Adrenal gland (tissue), 9 donors: ENCODE measurements at regions not wholly inside any gene's neighbourhood (a gene's known extent, or its start where the extent isn't known, plus 50 kb on each side); places are given as distances from the start of the nearest gene placed in this dataset.
"Not testable (repeated sequence)": the region's sequence is repeated elsewhere in the genome, so short reads cannot be mapped to it uniquely, and the experiment has no call there.

Experiments used
- DNase-seq, 7 donors: peaks; one replicate each; pipeline ENCODE4 v3.0.0-alpha.2; 2019 to 2020
- H3K27ac ChIP-seq, 5 donors: fragments of 200-600 bp; sonication (generic) in 4 of 5; 1 replicate in 3 of 5; 2 replicates in 2 of 5; pipeline versions ENCODE4 v1.5.1 to v1.8.0; 2016 to 2020; ENCODE audit warnings: mild to moderate bottlenecking in 1 of 5
- H3K27me3 ChIP-seq: fragments of 200-600 bp; 2 replicates; pipeline ENCODE4 v1.8.0; 2021
- H3K36me3 ChIP-seq, 2 donors: fragments of 200-600 bp; replicated peaks in 1 of 2; 1 replicate in 1 of 2; 2 replicates in 1 of 2; pipeline versions ENCODE4 v1.5.1 to v1.8.0; 2018 to 2022
- H3K4me1 ChIP-seq, 2 donors: fragments of 200-600 bp; replicated peaks in 1 of 2; 1 replicate in 1 of 2; 2 replicates in 1 of 2; pipeline versions ENCODE4 v1.5.1 to v1.8.0; 2018 to 2021
- H3K4me3 ChIP-seq, 4 donors: fragments of 200-600 bp; sonication (generic) in 3 of 4; one replicate each; pipeline ENCODE4 v1.5.1; 2016 to 2018
- H3K9me3 ChIP-seq, 3 donors: fragments of 200-600 bp; sonication (generic) in 1 of 3; replicated peaks in 1 of 3; 1 replicate in 2 of 3; 2 replicates in 1 of 3; pipeline versions ENCODE4 v1.5.1 to v1.8.0; 2016 to 2021
- POLR2A ChIP-seq, 2 donors: fragments of 450-650 bp; IDR thresholded peaks; one replicate each; pipeline ENCODE4 v1.6.1; 2017; ENCODE audit warnings: antibody characterized with exemption in 2 of 2, mild to moderate bottlenecking in 2 of 2, moderate library complexity in 1 of 2
- WGBS, 4 donors: extraction: QIAGEN DNeasy Blood & Tissue Kit in 2 of 4; methylation state at CpG; one replicate each; pipeline versions ENCODE4 v1.1.5 to v1.1.7; 2013 to 2017; 5-methylcytosine and 5-hydroxymethylcytosine counted together
- intact Hi-C, 2 donors: fragments of 100-400 bp; cut with DNase I; formaldehyde crosslinking; loops; one replicate each; pipeline versions ENCODE4 v1.14.1 to v1.15.0; 2022 to 2023
- TF ChIP-seq, protein P1 (sequence below), 6 experiments: fragments of 450-650 bp in 4 of 6; fragments of 200-600 bp in 2 of 6; sonication (generic) in 1 of 6; IDR thresholded peaks; 1 replicate in 5 of 6; 2 replicates in 1 of 6; pipeline versions ENCODE4 v1.5.1 to v1.8.0; 2016 to 2021; ENCODE audit warnings: antibody characterized with exemption in 6 of 6, mild to moderate bottlenecking in 2 of 6, moderate library complexity in 1 of 6
- donor health status: healthy with polysubstance abuse.
- donor health status: Bipolar disorder and iron deficiency.
- donor health status: DM: yes; HTN: yes; CAD: no.
- donor health status: DM: no; HTN: no; CAD: no.
- donor health status: DM: no; HTN: no; CAD: no.

DNA sequence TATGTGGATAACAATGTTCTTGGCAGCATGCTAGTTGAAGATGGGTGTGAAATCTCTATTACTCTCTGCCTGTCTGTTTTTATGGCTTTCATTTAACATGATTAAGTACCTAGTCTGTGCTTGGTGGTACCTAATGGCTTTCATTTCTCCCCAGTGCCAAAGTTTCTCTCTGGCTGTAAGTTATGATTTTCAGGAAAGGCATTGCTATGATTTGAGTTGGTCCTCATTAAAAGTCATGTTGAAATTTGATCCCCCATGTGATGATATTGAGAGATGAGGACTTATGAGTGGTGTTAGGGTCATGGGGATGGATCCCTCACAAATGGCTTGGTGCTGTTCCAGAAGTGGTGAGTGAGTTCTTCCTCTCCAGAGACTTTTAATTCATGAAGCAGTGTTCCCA is 162.4 kb upstream of the IL15 start:
- no peak for DNase-seq
- Histone ChIP-seq H3K4me1 (no peaks in the 10 kb centered on the region), H3K27me3 (no peaks in the 10 kb centered on the region), H3K9me3 (no peaks in the 10 kb centered on the region), H3K27ac (no peak overlapping the region), H3K4me3 (no peak overlapping the region), H3K36me3 (no peaks in the 10 kb centered on the region)
- intact Hi-C loops, result no loop called here
- no peak for TF ChIP-seq POLR2A (IDR thresholded peaks at IDR 0.05)
- TF ChIP-seq, protein P1, sequence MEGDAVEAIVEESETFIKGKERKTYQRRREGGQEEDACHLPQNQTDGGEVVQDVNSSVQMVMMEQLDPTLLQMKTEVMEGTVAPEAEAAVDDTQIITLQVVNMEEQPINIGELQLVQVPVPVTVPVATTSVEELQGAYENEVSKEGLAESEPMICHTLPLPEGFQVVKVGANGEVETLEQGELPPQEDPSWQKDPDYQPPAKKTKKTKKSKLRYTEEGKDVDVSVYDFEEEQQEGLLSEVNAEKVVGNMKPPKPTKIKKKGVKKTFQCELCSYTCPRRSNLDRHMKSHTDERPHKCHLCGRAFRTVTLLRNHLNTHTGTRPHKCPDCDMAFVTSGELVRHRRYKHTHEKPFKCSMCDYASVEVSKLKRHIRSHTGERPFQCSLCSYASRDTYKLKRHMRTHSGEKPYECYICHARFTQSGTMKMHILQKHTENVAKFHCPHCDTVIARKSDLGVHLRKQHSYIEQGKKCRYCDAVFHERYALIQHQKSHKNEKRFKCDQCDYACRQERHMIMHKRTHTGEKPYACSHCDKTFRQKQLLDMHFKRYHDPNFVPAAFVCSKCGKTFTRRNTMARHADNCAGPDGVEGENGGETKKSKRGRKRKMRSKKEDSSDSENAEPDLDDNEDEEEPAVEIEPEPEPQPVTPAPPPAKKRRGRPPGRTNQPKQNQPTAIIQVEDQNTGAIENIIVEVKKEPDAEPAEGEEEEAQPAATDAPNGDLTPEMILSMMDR (IDR thresholded peaks at IDR 0.05), result no peak

DNA sequence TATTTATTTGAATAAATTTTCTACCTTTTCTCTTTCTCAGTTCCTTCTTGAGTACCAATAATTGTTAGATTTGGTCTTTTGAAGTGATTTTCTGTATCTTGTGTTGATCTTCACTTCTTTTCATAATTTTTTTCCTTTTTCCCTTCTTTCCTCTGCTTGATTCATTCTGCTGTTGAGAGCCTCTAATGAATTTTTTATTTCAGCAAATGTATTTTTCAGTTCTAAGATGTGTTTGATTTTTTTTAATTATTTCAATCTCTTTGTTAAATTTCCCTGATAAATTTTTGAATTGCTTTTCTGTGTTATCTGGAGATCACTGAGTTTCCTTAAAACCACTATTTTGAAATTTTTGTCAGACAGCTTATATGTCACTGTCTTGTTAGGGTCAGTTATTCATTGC is 155.4 kb upstream of the IL15 start:
- Histone ChIP-seq H3K4me1 (no peaks in the 10 kb centered on the region), H3K27ac (no peak overlapping the region), H3K36me3 (no peaks in the 10 kb centered on the region), H3K4me3 (no peak overlapping the region), H3K9me3 (peaks cover 0 to 12% (median 0%) of the 10 kb centered on the region in 3 donors), H3K27me3 (no peaks in the 10 kb centered on the region)
- TF ChIP-seq, protein P1 (IDR thresholded peaks at IDR 0.05), result no peak
- TF ChIP-seq POLR2A (IDR thresholded peaks at IDR 0.05), result no peak
- intact Hi-C loops, result no loop called here
- no peak for DNase-seq

DNA sequence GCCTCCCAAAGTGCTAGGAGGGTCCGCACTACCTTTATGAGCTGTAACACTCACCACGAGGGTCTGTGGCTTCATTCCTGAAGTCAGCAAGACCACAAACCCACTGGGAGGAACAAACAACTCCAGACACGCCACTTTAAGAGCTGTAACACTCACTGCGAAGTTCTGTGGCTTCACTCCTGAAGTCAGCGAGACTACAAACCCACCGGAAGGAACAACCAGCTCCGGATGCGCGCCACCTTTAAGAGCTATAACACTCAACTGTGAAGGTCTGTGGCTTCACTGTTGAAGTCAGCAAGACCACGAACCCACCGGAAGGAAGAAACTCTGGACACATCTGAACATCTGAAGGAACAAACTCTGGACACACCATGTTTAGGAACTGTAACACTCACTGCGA is 152.1 kb upstream of the IL15 start:
- H3K9me3 ChIP-seq, result peaks cover 0 to 12% (median 0%) of the 10 kb centered on the region in 3 donors
- H3K4me3 ChIP-seq, intact Hi-C loops, DNase-seq, H3K4me1 ChIP-seq, H3K27me3 ChIP-seq, H3K36me3 ChIP-seq, H3K27ac ChIP-seq: not testable (repeated sequence)
- 89 to 94% (median 89%) methylated on average over 8 to 12 of the region's 12 CpGs for WGBS, 4 donors

DNA sequence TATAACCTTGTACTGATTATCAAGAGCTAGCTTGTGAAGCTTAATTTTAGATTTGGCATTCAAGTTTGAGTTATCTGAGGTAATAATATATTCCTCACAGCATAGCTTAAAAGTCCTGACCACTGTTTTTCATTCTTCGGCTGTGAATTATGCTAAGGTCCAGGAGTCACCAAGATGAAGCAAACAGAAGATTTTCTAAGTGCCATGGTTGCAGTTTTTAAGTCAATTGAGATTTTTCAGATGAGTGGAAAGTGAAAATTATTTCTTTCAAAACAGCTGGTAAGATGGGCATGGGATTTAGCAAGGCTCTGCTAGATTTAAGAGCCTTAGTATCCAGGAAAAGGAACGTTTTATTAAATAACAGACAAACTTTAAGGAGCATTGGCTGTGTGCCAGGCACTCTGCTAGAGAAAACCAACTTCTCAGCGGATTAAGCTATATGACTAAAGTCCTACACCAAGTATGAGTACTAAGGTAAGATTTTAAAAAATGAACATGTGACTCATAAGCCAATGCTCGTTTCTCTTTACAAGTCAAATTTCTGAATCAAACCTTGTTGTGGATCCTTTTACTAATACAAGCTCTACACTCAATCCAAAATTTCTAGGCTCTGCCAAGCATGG is 149.9 kb upstream of the IL15 start:
- WGBS, 4 donors, result 67 to 74% (median 72%) methylated on average over 4 of the region's 4 CpGs

DNA sequence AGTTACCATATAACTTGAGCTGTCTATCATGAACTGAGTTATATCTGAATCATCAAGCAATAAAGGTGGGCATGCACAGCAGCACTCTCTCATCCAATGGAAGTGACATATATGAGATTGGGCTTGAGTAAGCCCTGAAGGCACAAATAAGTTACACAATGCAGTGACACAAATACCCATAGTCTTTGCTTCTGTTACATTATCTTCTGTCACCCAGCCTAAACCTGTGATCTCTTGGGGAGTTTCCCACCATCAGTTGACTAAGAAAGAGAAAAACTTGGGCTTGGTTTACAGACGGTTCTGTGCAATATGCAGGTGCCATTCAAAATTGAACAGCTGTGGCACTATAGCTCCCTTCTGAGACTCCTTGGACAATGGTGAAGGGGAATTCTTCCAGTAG is 138.8 kb upstream of the IL15 start:
- no peak for TF ChIP-seq POLR2A (IDR thresholded peaks at IDR 0.05)
- TF ChIP-seq, protein P1 (IDR thresholded peaks at IDR 0.05), result no peak
- intact Hi-C loops, result no loop called here
- Histone ChIP-seq H3K36me3 (no peaks in the 10 kb centered on the region), H3K9me3 (no peaks in the 10 kb centered on the region), H3K27me3 (no peaks in the 10 kb centered on the region), H3K4me3 (no peak overlapping the region), H3K4me1 (no peaks in the 10 kb centered on the region), H3K27ac (no peak overlapping the region)
- 82 to 94% (median 92%) methylated on average over 1 of the region's 1 CpG; no CpG with 5 or more reads in 1 of the 4 donors for WGBS, 4 donors
- DNase-seq, result no peak

More for the DNA sequence above, 149.9 kb upstream of the IL15 start:
- TF ChIP-seq, protein P1 (IDR thresholded peaks at IDR 0.05), result no peak
- TF ChIP-seq POLR2A (IDR thresholded peaks at IDR 0.05), result no peak
- no peak overlapping the region for H3K4me3 ChIP-seq
- DNase-seq, result no peak
- H3K4me1 ChIP-seq, result no peaks in the 10 kb centered on the region
- H3K9me3 ChIP-seq, result no peaks in the 10 kb centered on the region
- intact Hi-C loops, result no loop called here
- H3K36me3 ChIP-seq, result no peaks in the 10 kb centered on the region
- no peaks in the 10 kb centered on the region for H3K27me3 ChIP-seq
- no peak overlapping the region for H3K27ac ChIP-seq
